NCI-H510A treated with DMSO at 0.1 percent for 48 hours (cell line): ENCODE measurements at regions not wholly inside any gene's neighbourhood (a gene's known extent, or its start where the extent isn't known, plus 50 kb on each side); places are given as distances from the start of the nearest gene placed in this dataset.

Source experiments
- DNase-seq: peaks from one replicate; lab custom pipeline; 2025; lab: John Stamatoyannopoulos, UW

DNA sequence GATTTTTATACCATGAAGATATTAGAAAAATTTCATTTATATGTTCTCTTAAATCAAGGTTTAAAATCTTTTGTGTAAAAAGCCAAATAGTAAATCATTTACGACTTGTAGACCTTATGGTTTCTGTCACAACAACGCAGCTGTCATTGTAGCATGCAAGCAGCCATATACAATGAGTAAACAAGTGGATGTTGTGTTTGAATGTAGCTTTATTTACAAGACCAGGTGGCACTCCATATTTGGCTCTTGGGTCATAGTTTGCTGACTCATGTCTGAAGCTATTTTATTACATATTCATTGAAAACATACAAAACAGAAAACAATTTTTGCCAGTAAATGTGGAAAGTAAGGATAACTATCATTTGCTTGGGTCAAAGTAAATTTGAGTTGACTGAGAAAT is 930.8 kb downstream of the SLITRK5 start:
- DNase-seq = no peak

DNA sequence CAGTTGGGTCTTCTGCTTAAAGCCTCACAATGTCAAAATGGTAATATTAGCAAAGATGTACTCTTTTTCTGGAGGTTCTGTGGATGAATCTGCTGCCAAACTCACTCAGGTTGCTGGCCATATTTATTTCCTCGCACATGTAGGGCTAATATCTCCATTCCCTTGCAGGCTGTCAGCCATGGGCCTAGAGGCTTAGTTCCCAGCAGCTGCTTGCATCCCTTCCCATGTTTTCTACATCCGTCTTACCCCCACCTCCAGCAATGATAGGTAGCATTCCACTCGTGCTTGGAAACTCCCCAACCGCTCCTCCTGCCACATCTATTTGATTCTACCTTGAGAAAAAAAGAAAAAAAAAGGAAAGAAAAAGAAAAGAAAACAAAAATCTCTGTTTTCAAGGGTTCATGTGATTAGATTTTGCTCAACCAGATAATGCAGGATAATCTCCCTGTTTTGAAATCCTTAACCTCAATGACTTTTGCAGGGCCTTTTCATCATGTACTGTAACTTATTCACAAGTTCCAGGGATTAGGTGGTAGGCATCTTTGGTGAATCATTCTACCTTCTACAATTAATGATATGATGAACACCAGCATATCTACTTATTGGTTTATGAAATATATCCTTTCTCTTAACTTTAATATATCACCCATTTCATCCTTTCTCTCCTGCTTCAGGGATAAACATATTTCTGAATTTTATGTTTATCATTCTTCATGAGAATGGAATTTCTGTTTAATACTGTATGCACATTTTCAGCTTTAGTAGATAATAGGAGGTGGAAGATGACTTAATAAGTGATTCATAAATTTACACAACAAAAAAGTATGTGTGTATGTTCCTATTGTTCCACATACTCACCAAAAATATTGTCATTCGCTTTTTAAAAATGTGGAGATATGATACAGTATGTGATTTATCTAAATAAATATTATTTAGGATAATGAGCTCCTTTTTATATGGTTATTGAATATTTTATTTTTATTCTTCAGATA is 931.9 kb downstream of the SLITRK5 start:
- DNase-seq = no peak

DNA sequence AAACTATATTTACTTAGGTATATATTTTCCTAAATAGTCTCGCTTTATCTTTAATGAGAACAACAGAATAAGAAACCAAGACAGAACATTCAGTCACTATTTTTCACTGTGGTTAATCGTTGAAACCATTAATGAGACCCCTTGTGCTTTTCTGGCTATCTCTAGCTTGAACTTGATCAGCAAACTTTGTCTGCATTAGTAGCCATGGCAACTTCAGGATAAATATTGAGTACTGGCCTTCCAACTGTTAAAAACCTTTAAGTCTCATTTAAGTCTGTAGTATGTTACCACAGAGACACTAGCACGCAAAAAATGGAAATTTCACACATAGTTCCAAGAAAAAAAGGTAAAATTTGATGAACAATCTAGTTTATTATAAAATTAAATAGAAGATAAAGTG is 946.0 kb downstream of the SLITRK5 start:
- no peak for DNase-seq

DNA sequence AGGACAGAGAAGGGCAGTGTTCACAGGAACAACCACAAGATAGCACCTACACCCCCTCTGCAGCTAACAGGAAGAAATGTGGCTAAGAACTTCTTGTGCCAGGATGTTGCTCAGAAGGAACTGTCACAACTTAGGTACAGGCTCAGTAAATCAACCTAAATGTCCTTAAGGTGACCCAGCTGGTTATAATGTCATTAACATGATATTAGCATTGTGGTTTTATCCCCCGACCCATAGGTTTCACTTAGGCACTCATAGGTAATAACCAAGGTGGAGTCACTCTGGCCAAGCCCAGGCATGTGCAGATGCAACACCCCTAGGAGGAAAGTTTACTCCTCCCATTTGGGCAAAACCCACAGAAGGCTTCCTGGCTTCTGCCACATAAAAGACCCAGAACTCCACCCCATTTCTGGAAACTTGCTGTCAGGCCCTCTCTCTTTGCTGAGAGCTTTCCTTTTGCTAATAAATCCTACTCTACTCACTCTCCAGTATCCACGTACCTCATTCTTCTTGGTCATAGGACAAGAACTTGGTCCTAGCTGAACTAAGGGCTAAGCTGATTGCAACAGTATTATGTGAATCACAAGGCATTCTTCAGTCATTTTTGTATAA is 951.3 kb downstream of the SLITRK5 start:
- no peak for DNase-seq

DNA sequence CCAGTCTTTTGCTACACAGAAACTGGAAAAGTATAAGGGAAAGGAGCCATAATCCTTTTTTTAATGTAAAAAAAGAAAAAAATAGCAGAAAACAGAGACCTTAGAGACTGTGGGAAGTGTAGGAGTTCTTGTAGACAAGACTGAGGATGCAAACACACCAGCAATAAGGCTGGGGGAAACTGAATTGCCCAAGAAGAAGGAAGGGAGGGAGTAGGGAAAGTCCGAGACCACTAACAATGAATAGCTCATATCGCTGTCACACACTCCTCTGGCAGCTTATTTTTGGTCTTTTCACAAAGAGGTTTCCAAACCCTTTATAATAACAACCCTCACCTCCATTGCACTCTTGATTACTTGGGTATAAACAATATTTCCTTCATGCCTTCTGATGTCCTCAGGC is 952.0 kb downstream of the SLITRK5 start:
- DNase-seq = no peak

DNA sequence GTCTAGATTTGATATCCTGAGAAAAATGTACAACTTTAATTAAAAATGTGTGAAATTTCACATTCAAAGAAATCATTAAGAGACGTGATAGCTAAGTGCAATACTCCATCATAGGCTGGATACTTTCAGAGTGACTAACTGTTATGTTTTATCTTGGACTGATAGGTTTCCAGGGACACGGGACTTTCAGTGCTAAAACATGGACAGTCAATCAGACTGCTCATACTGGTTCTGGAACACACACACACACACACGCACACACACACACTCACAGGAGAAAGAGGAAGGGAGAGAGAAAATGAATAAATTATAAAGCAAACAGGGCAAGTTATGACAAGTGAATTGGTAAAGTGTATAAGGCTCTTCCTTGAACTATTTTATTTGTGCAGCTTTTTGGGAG is 955.9 kb downstream of the SLITRK5 start:
- DNase-seq = no peak

DNA sequence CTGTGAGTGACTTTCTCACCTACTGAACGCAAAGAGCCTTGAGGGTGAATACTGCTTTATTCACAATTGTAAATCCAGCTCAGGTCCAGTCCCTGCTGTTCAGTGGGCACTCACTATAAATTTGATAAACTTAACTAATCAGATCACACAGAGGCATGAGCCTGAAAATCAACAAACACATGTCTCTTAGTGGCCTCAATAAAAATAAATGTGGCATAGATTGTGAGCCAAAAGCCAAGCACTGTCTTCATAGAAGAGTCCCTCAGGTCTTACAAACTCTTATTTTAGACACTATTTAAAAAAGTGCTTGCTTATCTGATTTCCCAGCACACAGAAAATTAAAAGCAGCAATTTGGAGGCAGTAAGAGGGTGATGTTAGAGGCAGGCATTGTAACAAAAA is 957.7 kb downstream of the SLITRK5 start:
- DNase-seq = no peak

DNA sequence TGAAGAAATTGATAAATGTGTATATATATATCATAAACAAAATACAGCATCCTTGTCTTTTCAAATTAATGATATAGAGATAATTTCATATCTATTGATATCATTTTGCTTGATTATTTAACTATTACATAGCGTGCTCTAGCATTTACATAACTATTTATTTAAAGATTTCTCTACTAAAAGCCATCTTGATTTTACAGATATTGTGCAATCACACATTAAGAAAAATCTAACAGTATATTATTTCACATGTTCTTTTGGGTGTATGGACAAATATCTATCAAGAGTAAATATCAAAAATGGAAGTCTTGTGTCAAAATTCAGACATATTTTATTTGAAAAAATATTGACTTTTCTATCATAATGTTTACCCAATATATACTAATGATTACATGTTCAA is 966.8 kb downstream of the SLITRK5 start:
- no peak for DNase-seq

DNA sequence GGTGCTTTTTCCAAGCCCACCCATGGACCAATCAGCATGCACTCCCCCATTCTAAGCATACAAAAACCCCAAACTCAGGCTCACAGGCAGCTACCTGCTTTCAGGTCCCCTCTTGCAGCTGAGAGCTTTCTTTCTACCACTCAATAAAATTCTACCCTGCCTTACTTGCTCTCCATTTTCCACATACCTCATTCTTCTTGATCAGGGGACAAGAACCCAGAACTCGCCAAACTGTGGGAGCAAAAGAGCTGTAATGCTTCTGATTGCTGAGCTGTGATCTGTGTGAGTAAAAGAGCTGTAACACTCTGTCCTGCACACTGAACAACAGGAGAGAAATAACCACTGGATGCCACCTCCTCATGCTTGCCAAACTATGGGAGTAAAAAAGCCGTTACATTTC is 972.1 kb downstream of the SLITRK5 start:
- no peak for DNase-seq

DNA sequence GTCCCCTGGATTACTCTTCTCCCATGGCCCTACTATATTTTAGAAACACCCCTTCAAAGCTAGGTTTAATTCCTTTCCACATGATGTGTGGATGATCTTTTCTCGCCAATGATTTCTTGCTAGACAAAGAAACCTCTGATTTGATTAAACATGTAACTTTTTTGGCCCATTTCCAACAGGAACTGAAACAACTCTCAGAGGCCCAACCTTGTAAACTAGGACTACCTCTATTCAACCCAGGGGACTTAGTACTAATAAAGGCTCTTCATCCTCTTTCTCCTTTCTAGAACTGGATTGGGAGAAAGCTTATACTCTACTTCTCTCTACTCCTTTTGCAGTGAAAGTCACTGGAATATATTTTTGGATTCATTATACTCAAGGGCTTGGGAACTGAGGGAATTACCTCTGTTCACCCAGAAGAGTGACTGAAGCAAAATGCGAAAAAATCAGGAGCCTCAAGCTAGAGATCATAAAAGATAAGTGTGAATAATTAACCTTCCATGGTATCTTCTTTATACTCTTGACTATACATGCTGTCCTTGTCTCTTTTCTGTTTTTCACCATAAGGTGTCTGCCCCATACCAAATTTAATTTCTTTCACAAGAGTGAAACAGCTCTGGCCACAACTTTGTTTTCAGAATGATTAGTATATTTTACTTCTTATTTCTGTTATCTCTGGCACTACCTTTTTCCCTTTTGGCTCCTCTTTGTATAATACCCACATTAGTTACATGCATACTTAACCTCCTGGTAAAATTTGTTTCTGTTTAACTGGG is 977.6 kb downstream of the SLITRK5 start:
- no peak for DNase-seq

DNA sequence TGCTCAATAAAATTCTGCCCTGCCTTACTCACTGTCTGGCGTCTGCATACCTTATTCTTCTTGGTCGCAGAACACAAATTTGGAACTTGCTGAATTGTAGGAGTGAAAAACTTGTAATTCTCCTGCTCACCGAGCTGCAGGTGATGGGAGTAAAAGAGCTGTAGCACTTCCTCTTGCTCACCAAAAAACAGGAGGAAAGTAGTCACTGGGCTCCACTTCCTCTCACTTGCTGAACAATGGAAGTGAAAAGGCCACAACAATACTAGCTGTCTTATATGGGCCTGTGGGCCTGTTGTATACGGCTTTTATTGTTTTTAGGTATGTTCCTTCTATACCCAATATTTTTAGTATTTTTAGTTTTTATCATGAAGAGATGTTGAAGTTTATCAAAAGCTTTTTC is 978.7 kb downstream of the SLITRK5 start:
- DNase-seq = no peak

DNA sequence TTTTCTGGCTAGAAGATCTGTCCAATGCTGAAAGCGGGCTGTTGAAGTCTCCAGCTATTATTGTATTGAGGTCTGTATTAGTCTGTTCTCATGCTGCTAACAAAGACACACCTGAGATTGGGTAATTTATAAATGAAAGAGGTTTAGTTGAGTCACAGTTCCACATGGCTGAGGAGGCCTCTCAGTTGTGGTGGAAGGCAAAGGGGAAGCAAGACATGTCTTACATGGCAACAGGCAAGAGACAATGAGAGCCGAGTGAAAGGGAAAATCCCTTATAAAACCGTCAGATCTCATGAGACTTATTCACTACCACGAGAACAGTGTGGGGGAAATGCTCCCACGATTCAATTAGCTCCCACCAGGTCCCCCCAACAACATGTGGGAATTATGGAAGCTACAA is 980.4 kb downstream of the SLITRK5 start:
- no peak for DNase-seq

DNA sequence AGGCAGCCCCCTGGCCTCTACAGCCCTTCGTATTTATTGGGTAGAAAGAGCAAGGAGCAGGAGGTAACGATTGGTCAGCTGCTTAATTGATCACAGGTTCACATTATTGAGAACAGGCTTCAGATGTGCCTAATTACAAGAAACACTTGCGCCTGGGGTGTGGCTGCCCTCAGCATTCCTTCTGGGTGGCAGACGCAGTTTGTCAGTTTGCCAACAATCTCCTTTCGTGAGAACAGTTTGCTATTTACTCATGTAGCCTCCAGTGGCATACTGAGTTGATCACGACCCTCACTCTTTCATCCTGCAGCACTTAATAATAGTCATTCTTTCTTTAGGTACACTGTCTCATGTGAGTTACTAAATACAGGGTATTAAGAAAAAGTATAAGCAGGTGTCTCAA is 985.6 kb downstream of the SLITRK5 start:
- DNase-seq = no peak

DNA sequence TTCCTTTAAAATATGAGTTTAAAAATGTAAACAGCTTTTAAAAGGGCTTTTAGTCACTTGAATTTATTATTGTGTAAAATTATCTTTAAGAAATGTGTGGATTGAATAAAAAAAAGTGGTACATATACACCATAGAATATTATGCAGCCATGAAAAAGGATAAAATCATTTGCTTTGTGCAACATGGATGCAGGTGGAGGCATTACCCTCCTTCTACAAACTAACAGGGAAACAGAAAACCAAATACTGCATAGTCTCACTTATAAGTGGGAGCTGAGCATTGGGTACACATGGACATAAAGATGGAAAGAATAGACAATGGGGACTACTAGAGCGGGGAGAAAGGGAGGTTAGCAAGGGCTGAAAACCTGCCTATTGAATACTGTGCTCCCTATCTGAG is 999.3 kb downstream of the SLITRK5 start:
- DNase-seq = no peak

DNA sequence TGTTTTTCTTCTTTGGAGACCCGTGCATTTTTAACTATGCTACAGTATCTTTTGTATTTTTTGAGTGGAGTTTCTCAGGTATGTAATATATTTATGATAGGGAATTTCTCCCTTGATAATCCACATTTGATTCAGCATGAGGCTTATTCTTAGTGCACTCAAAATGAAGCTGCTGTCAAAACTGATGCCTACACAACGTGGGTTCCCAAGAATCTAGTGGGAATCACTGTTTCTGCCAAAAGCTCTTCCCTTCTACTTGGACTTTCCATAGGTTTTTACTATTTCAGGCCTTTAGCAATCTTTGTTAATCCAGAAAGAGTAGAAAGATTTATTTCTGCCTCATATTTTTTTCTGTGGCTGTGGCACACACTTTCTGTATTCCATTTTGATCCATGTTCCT is 1003.7 kb downstream of the SLITRK5 start:
- DNase-seq = no peak

DNA sequence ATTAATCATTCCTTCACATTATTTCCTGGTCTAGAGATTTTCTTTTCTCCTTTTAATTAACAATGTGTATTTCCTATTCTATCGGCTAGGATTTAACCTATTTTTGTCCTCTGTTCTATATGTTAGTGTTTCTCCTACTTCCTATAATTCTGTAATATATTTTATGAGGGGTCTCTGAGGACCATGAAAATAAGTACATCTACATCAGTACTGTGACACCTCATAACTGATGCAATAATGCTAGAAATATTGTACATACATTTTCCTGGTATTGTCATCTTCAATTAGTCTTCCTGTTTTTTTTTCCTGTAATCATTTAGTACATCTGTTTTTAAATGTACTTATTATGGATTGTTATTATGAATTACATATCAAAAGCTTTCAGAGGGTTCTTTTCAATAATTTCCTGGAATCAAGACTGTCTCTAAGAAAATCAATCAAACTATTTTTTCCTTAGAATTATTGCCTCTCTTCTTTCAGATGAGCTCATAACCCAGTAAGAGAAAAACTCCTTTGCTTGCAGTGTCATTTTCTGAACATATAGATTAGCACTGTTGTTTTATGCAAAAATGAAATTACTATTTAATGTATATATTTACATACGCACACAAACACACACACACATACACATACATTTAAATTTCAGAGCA is 1004.3 kb downstream of the SLITRK5 start:
- DNase-seq = no peak

DNA sequence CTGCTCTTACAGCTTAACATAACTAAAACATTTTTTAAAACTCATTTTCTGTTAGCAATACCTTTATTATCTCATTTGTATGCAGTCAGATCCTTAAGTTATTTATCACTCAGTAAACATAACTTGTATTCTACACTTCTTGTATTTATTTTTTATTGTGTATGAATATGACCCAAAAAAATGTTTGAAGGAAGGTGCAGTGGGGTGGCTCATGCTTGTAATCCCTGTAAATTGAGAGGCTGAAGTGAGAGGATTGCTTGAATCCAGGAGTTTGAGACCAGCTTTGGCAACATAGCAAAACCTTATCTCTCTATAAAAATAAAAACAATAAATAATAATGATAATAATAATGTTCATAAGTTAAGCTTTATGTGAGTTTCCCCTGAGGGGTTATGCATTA is 1004.8 kb downstream of the SLITRK5 start:
- DNase-seq = no peak

DNA sequence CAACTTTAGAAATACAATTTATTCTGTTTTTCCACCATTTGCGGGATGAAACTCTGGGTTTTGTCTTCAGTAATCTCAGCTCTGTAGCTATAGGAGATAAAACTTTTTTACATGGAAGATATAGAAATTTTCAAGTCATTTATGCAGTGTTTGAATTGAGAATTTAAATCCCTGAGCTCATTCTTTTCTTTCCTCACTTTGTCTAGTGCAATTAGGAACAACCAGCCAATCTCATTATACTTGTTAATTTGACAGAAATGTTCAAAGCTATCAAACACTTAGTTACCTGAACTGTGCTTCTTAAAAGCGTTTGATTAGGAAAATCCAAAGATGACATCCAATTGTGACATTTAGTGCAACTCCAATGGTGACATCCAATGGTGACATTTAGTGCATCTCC is 1014.3 kb downstream of the SLITRK5 start:
- DNase-seq = no peak

DNA sequence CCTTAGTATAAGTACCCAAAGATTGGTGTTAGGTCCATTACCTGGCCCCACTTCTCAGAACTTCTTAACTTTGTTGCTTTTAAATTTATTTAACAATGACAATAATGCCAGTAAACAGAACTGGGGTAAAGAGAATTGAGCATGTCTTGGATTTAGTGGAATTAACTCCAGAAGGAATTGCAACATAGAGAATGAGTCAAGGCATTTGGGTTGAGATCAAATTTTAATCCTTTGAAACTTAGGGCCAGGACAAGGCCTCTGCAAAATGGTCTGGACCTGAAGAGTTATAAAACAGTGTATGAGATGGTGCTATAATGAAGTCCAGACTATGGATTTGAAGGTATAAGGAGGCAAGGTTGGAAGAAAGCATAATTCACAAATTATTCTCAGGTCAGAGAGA is 1030.4 kb downstream of the SLITRK5 start:
- no peak for DNase-seq

DNA sequence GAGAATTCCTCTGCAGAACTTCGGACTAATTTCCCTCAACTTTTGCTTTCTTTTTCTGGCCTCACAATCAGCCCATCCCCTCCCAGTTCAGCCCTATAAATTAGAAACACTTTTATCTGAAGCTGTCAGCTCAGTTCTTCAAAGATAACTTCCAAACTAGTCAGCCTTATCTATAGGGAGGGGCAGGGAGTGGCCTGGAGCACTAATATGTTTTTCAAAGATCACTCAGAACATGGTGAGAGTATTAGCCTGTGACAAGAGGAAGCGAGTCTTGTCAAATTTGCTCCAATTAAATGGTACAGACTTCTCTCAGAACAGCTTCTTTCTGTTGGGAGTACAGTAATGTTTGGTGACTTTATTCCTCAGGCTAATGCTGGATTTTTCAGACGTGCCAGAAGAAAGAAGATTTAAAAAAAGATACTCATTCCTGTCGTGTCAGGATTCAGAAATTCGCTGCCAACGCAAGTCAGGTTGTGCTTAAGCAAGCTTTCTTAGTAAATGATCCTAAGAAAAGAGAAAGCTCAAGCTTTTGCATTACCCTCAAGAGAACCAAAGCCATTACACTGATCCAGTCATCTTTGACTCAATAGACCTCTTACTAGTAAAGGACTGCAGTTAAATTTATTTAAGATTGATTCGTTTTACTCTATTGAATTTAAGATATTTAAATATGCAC is 1033.6 kb downstream of the SLITRK5 start:
- no peak for DNase-seq

DNA sequence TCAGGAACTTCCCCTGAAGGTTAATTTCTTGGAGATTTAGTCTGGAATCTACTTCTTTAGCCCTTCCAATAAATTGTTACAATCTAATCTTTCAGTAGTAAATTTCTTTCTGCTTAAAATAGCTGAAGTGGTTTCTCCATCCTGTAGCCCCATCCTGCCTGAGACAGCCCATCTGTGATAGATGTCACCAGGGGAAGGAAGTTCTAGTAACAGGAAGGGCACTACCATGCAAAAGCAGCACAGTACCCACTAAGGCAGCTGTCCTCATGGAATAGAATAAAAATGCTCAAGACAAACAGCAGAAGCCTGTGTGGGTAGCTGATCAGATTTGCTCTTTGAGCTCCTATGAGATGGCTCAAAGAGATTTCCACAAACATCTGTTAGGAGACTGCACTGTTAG is 1036.5 kb downstream of the SLITRK5 start:
- DNase-seq = no peak

DNA sequence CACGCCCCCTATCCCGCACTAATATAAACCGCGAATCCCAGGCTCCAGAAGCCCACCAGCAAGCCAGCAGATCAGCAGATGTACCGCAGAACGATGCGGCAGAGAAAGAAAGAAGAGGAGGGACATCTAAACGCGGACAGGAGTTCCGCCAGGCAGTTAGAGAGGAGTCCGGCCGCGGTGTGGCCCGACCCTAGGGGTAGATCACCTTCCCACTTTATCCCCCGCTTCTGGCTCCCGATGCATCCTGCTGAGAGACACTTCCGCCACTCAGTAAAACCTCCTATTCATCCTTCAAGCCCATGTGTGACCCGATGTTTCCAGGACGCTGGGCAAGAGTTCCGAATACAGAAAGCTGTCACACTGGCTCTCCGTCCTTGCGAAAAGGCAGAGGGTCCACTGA is 1046.8 kb downstream of the SLITRK5 start:
- DNase-seq = no peak
